Endothelial cell of umbilical vein (primary cell): ENCODE measurements at regions not wholly inside any gene's neighbourhood (a gene's known extent, or its start where the extent isn't known, plus 50 kb on each side); places are given as distances from the start of the nearest gene placed in this dataset.

Experiments
- BruUV-seq: library from RNA; stranded (reverse); fragments of 400-500 nt; replicated peaks from 2 replicates; lab custom pipeline; 2021; lab: Mats Ljungman, UMichigan
- CTCF ChIA-PET: fragments of 300-600, 350-600 bp; sonication (Branson Sonifier 250); formaldehyde crosslinking; loops from one replicate; lab custom pipeline; 2021; ENCODE audit warnings: antibody characterized with exemption, inconsistent platforms; lab: Charles Lee
- POLR2A ChIA-PET: fragments of 300-600, 350-600 bp; sonication (Branson Sonifier 250); formaldehyde crosslinking; loops from one replicate; lab custom pipeline; 2021; ENCODE audit warnings: antibody characterized with exemption, inconsistent platforms; lab: Charles Lee
- DNase-seq: peaks from one replicate; pipeline ENCODE4 v3.0.0-alpha.2; 2011; ENCODE audit warnings: low read depth, low spot score
- FAIRE-seq: peaks from 2 replicates; lab custom pipeline; 2011; peaks lifted over from hg19 to GRCh38; lab: Jason Lieb, UNC
- H2AFZ ChIP-seq: 2 replicates; pipeline ENCODE4 v1.6.0; 2012; ENCODE audit warnings: low read depth, low read length, control low read depth, inconsistent platforms
- H3K27ac ChIP-seq: 2 replicates; pipeline ENCODE4 v1.5.1; 2011; ENCODE audit warnings: low read depth, mild to moderate bottlenecking, control low read depth, low read length, moderate library complexity; ENCODE audit not compliant: insufficient read depth
- H3K27me3 ChIP-seq, 2 experiments: 2 replicates each; pipeline versions ENCODE4 v1.6.0 to v1.6.1; 2011; ENCODE audit warnings: low read length in 2 of 2, mixed read lengths in 1 of 2; ENCODE audit not compliant: control insufficient read depth in 2 of 2, insufficient read depth in 2 of 2
- H3K36me3 ChIP-seq, 2 experiments: 2 replicates in 1 of 2; 3 replicates in 1 of 2; pipeline ENCODE4 v1.5.1; 2011; ENCODE audit warnings: low read length in 2 of 2, mild to moderate bottlenecking in 1 of 2, moderate library complexity in 1 of 2; ENCODE audit not compliant: control insufficient read depth in 2 of 2, insufficient read depth in 2 of 2; ENCODE audit errors: extremely low read depth in 1 of 2
- H3K4me1 ChIP-seq: 3 replicates; pipeline ENCODE4 v1.5.1; 2011; ENCODE audit warnings: mild to moderate bottlenecking, low read length; ENCODE audit not compliant: control insufficient read depth, insufficient read depth; ENCODE audit errors: extremely low read depth
- H3K4me2 ChIP-seq: 2 replicates; pipeline ENCODE4 v1.6.1; 2011; ENCODE audit warnings: low read length, control low read depth, mixed read lengths; ENCODE audit not compliant: insufficient read depth
- H3K4me3 ChIP-seq, 3 experiments: fragments of 200-600 bp in 1 of 3; sonication (generic), shearing (Covaris generic) in 1 of 3; replicated peaks in 1 of 3; 2 replicates each; pipeline ENCODE4 v1.5.1; 2011 to 2016; ENCODE audit warnings: control low read depth in 3 of 3, low read length in 3 of 3, mild to moderate bottlenecking in 2 of 3, inconsistent platforms in 1 of 3, low read depth in 1 of 3, moderate library complexity in 1 of 3; ENCODE audit not compliant: insufficient read depth in 1 of 3
- H3K79me2 ChIP-seq: 2 replicates; pipeline ENCODE4 v1.6.0; 2012; ENCODE audit warnings: low read length, inconsistent platforms; ENCODE audit not compliant: control insufficient read depth, insufficient read depth
- H3K9ac ChIP-seq: replicated peaks from 2 replicates; pipeline ENCODE3; 2011; ENCODE audit warnings: low read length, control low read depth; ENCODE audit not compliant: insufficient read depth; ENCODE audit errors: extremely low read depth
- H3K9me1 ChIP-seq: replicated peaks from 3 replicates; pipeline ENCODE4 v1.6.0; 2011; ENCODE audit warnings: mild to moderate bottlenecking, low read length; ENCODE audit not compliant: control insufficient read depth, insufficient read depth; ENCODE audit errors: extremely low read depth
- H3K9me3 ChIP-seq: replicated peaks from 2 replicates; pipeline ENCODE4 v1.5.1; 2012; ENCODE audit warnings: low read length, inconsistent platforms; ENCODE audit not compliant: control insufficient read depth, insufficient read depth
- H4K20me1 ChIP-seq: replicated peaks from 2 replicates; pipeline ENCODE3; 2011; ENCODE audit warnings: mild to moderate bottlenecking, low read length; ENCODE audit not compliant: control insufficient read depth, insufficient read depth; ENCODE audit errors: extremely low read depth
- CTCF ChIP-seq, 2 donors: IDR thresholded peaks; 1 replicate in 1 of 2; 2 replicates in 1 of 2; pipeline ENCODE4 v1.5.1; 2011; ENCODE audit warnings: low read length in 2 of 2, mild to moderate bottlenecking in 2 of 2, moderate library complexity in 2 of 2, control low read depth in 1 of 2, inconsistent platforms in 1 of 2, low read depth in 1 of 2; ENCODE audit not compliant: insufficient read depth in 1 of 2; ENCODE audit errors: extremely low read depth in 1 of 2
- EZH2 ChIP-seq: IDR thresholded peaks from 2 replicates; pipeline ENCODE4 v1.6.1; 2012; ENCODE audit warnings: borderline replicate concordance, low read depth, mild to moderate bottlenecking, moderate library complexity, low read length, inconsistent platforms; ENCODE audit not compliant: severe bottlenecking
- FOS ChIP-seq: IDR thresholded peaks from 2 replicates; pipeline ENCODE4 v1.6.1; 2011; ENCODE audit warnings: mild to moderate bottlenecking, low read length, moderate library complexity, borderline replicate concordance; ENCODE audit not compliant: insufficient read depth
- GATA2 ChIP-seq: IDR thresholded peaks from 2 replicates; pipeline ENCODE4 v1.7.0; 2011; ENCODE audit warnings: low read depth, mild to moderate bottlenecking, moderate library complexity, mixed read lengths, low read length; ENCODE audit not compliant: insufficient read length, insufficient read depth
- JUN ChIP-seq: IDR thresholded peaks from 2 replicates; pipeline ENCODE4 v1.6.1; 2011; ENCODE audit warnings: borderline replicate concordance, low read depth; ENCODE audit not compliant: insufficient read length, insufficient read depth
- MAX ChIP-seq: IDR thresholded peaks from 2 replicates; pipeline ENCODE4 v1.6.1; 2011; ENCODE audit not compliant: insufficient read depth, insufficient read length
- MYC ChIP-seq: IDR thresholded peaks from one replicate; pipeline ENCODE4 v1.6.1; 2011; ENCODE audit warnings: mild to moderate bottlenecking, low read depth, low read length
- POLR2A ChIP-seq: IDR thresholded peaks from 2 replicates; pipeline ENCODE4 v1.6.1; 2012; ENCODE audit warnings: low read depth, mild to moderate bottlenecking, control low read depth, low read length
- POLR2AphosphoS5 ChIP-seq: IDR thresholded peaks from 2 replicates; pipeline ENCODE4 v1.6.1; 2012; ENCODE audit warnings: low read depth, mild to moderate bottlenecking, control low read depth, low read length, moderate library complexity; ENCODE audit not compliant: insufficient read depth
- dilution Hi-C: fragments of 300-500 bp; cut with MboI; formaldehyde crosslinking; loops from one replicate; pipeline ENCODE4 v1.15.0; 2019; ENCODE audit warnings: low sequenced_read_pairs; ENCODE audit not compliant: extremely low pct_ligation_motif_present
- intact Hi-C: fragments of 100-400 bp; cut with micrococcal nuclease; formaldehyde crosslinking; loops from one replicate; pipeline ENCODE4 v1.10.0; 2022

- Histone ChIP-seq H4K20me1 (no peaks in the 10 kb centered on the region), H3K9ac (no peak overlapping the region), H3K9me1 (no peaks in the 10 kb centered on the region), H3K4me1 (no peaks in the 10 kb centered on the region), H3K9me3 (no peaks in the 10 kb centered on the region), H3K27ac (no peak overlapping the region), H3K36me3 (no peaks in the 10 kb centered on the region), H2AFZ (no peak overlapping the region), H3K27me3 (no peaks in the 10 kb centered on the region), H3K4me3 (no peak overlapping the region), H3K4me2 (no peak overlapping the region), H3K79me2 (no peaks in the 10 kb centered on the region)
- ChIA-PET POLR2A (no interaction called here), CTCF (no interaction called here)
- dilution Hi-C loops (no loop called here), intact Hi-C loops (no loop called here)
- no TSS peak for BruUV-seq
- DNase-seq (no peak), FAIRE-seq (no peak)
- TF ChIP-seq EZH2 (no peak), POLR2A (no peak), POLR2AphosphoS5 (no peak), FOS (no peak), CTCF (IDR thresholded peaks at IDR 0.05; ENCODE audit: extremely low read depth in 1 of 2, insufficient read depth in 1 of 2, low read depth in 1 of 2, low read length in 2 of 2) (no peak), JUN (no peak), MYC (no peak), MAX (no peak), GATA2 (no peak)
Observed at GRCh38 chr10:121131426-121132265, 280.5 kb downstream of the WDR11 start.
